CD4-positive, alpha-beta T cell (primary cell): ENCODE measurements at regions not wholly inside any gene's neighbourhood (a gene's known extent, or its start where the extent isn't known, plus 50 kb on each side); places are given as distances from the start of the nearest gene placed in this dataset.

ENCODE experiments used
- ATAC-seq: fragments of 200-7000 bp; cut with Tn5 transposase; one replicate; pipeline ENCODE4 v1.10.0; 2022; ENCODE audit warnings: mild to moderate bottlenecking; ENCODE audit not compliant: poor library complexity
- CTCF ChIA-PET: fragments of 350-600 bp; sonication (Branson Sonifier 250); formaldehyde crosslinking; loops from one replicate; lab custom pipeline; 2021; ENCODE audit warnings: antibody characterized with exemption, inconsistent platforms; lab: Charles Lee
- POLR2A ChIA-PET: fragments of 350-600 bp; sonication (Branson Sonifier 250); formaldehyde crosslinking; loops from one replicate; lab custom pipeline; 2021; ENCODE audit warnings: antibody characterized with exemption, inconsistent platforms; lab: Charles Lee
- DNase-seq, 14 experiments: peaks; one replicate each; pipeline ENCODE4 v3.0.0-alpha.2; 2013 to 2020; ENCODE audit warnings: mixed read lengths in 2 of 14
- H3K27ac ChIP-seq, 2 donors: one replicate each; pipeline versions ENCODE4 v1.5.1 to v1.7.0; 2013; ENCODE audit warnings: low read length in 2 of 2, low read depth in 1 of 2, mild to moderate bottlenecking in 1 of 2
- H3K27me3 ChIP-seq, 2 experiments: 1 replicate in 1 of 2; 2 replicates in 1 of 2; pipeline versions ENCODE4 v1.6.1 to v1.7.0; 2013; ENCODE audit warnings: low read length in 2 of 2, control low read depth in 1 of 2, mild to moderate bottlenecking in 1 of 2, moderate library complexity in 1 of 2; ENCODE audit not compliant: insufficient read depth in 2 of 2, control insufficient read depth in 1 of 2
- H3K36me3 ChIP-seq: one replicate; pipeline ENCODE4 v1.6.1; 2013; ENCODE audit warnings: low read length, control low read depth; ENCODE audit not compliant: insufficient read depth
- H3K4me1 ChIP-seq: one replicate; pipeline ENCODE4 v1.6.1; 2013; ENCODE audit warnings: low read length, control low read depth; ENCODE audit not compliant: insufficient read depth
- H3K4me3 ChIP-seq: one replicate; pipeline ENCODE4 v1.5.1; 2013; ENCODE audit warnings: mild to moderate bottlenecking, low read length, moderate library complexity
- H3K9me3 ChIP-seq, 2 experiments: 1 replicate in 1 of 2; 2 replicates in 1 of 2; pipeline versions ENCODE4 v1.6.1 to v1.7.0; 2013; ENCODE audit warnings: low read length in 2 of 2, mild to moderate bottlenecking in 2 of 2, control low read depth in 1 of 2, moderate library complexity in 1 of 2; ENCODE audit not compliant: control insufficient read depth in 1 of 2, insufficient read depth in 1 of 2
- H3K27ac Mint-ChIP-seq: one replicate; pipeline ENCODE4 v1.8.0; 2020; ENCODE audit warnings: mixed read lengths
- H3K27me3 Mint-ChIP-seq: one replicate; pipeline ENCODE4 v1.8.0; 2021; ENCODE audit warnings: mixed read lengths
- H3K36me3 Mint-ChIP-seq: one replicate; pipeline ENCODE4 v1.8.0; 2021; ENCODE audit warnings: low read depth, mixed read lengths
- H3K4me1 Mint-ChIP-seq: one replicate; pipeline ENCODE4 v1.8.0; 2021; ENCODE audit warnings: low read depth, mixed read lengths
- H3K4me3 Mint-ChIP-seq: one replicate; pipeline ENCODE4 v1.8.0; 2020; ENCODE audit warnings: mild to moderate bottlenecking, mixed read lengths
- H3K9me3 Mint-ChIP-seq: one replicate; pipeline ENCODE4 v1.8.0; 2020; ENCODE audit warnings: mixed read lengths
- intact Hi-C, 2 experiments: fragments of 100-400 bp; cut with DNase I in 1 of 2; cut with micrococcal nuclease in 1 of 2; formaldehyde crosslinking; loops; one replicate each; pipeline versions ENCODE4 v1.15.1 to v1.9.0; 2023 to 2025; cut with DNase I, micrococcal nuclease
- TF ChIP-seq, protein P1 (sequence below): fragments of 200-600 bp; IDR thresholded peaks from one replicate; pipeline ENCODE4 v1.8.0; 2022; ENCODE audit warnings: antibody characterized with exemption, mild to moderate bottlenecking

- Histone ChIP-seq H3K4me3 (no peak overlapping the region), H3K4me1 (no peaks in the 10 kb centered on the region), H3K36me3 (no peaks in the 10 kb centered on the region), H3K27me3 (no peaks in the 10 kb centered on the region), H3K9me3 (peaks cover 0 to 6% of the 10 kb centered on the region in 2 experiments), H3K27ac (no peak overlapping the region)
- Mint-ChIP-seq H3K4me1 (no peaks in the 10 kb centered on the region), H3K27ac (no peak overlapping the region), H3K27me3 (peaks cover 4% of the 10 kb centered on the region), H3K4me3 (no peak overlapping the region), H3K9me3 (no peaks in the 10 kb centered on the region), H3K36me3 (no peaks in the 10 kb centered on the region)
- DNase-seq (no peak), ATAC-seq (no peak)
- ChIA-PET CTCF (no interaction called here), POLR2A (no interaction called here)
- TF ChIP-seq, protein P1, sequence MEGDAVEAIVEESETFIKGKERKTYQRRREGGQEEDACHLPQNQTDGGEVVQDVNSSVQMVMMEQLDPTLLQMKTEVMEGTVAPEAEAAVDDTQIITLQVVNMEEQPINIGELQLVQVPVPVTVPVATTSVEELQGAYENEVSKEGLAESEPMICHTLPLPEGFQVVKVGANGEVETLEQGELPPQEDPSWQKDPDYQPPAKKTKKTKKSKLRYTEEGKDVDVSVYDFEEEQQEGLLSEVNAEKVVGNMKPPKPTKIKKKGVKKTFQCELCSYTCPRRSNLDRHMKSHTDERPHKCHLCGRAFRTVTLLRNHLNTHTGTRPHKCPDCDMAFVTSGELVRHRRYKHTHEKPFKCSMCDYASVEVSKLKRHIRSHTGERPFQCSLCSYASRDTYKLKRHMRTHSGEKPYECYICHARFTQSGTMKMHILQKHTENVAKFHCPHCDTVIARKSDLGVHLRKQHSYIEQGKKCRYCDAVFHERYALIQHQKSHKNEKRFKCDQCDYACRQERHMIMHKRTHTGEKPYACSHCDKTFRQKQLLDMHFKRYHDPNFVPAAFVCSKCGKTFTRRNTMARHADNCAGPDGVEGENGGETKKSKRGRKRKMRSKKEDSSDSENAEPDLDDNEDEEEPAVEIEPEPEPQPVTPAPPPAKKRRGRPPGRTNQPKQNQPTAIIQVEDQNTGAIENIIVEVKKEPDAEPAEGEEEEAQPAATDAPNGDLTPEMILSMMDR: no peak
- intact Hi-C loops: no loop called here
Measured at GRCh38 chr12:127060310-127060847, 1206.6 kb upstream of the TMEM132C start.

DNA sequence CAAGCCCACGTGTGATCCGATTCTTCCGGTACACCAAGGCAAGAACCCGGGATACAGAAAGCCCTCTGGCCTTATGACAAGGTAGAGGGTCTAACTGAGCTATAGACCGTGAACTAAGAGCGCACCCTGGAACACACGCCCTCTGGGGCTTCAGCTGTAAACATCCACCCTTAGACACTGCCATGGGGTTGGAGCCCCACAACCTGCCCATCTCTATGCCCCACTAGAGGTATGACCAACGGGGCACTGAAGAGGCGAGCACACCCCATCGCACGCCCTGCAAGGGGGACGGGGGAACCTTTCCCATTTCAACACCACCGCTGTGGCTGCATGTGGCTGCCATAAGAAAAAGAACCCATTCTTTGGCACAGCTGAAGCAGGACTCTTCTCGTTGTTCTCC is 1206.0 kb upstream of the TMEM132C start:
- no peak for ATAC-seq
- Histone ChIP-seq H3K27ac (no peak overlapping the region), H3K9me3 (peaks cover 0 to 6% of the 10 kb centered on the region in 2 experiments), H3K4me1 (no peaks in the 10 kb centered on the region), H3K27me3 (no peaks in the 10 kb centered on the region), H3K36me3 (no peaks in the 10 kb centered on the region), H3K4me3 (no peak overlapping the region)
- H3K4me3 Mint-ChIP-seq: no peak overlapping the region
- intact Hi-C loops: no loop called here
- no peak overlapping the region for H3K27ac Mint-ChIP-seq
- POLR2A ChIA-PET: no interaction called here
- H3K36me3 Mint-ChIP-seq: no peaks in the 10 kb centered on the region
- TF ChIP-seq, protein P1: no peak
- peaks cover 4% of the 10 kb centered on the region for H3K27me3 Mint-ChIP-seq
- DNase-seq: no peak
- CTCF ChIA-PET: no interaction called here
- H3K4me1 Mint-ChIP-seq: no peaks in the 10 kb centered on the region
- no peaks in the 10 kb centered on the region for H3K9me3 Mint-ChIP-seq

- H3K27ac ChIP-seq: no peak overlapping the region
- POLR2A ChIA-PET: no interaction called here
- DNase-seq: no peak
- no peak overlapping the region for H3K4me3 ChIP-seq
- H3K27me3 Mint-ChIP-seq: peaks cover 4% of the 10 kb centered on the region
- H3K27ac Mint-ChIP-seq: no peak overlapping the region
- H3K4me3 Mint-ChIP-seq: no peak overlapping the region
- ATAC-seq: no peak
- CTCF ChIA-PET: no interaction called here
- H3K4me1 Mint-ChIP-seq: no peaks in the 10 kb centered on the region
- peaks cover 0 to 6% of the 10 kb centered on the region in 2 experiments for H3K9me3 ChIP-seq
- H3K36me3 Mint-ChIP-seq: no peaks in the 10 kb centered on the region
- H3K36me3 ChIP-seq: no peaks in the 10 kb centered on the region
- intact Hi-C loops: no loop called here
- H3K4me1 ChIP-seq: no peaks in the 10 kb centered on the region
- TF ChIP-seq, protein P1: no peak
- no peaks in the 10 kb centered on the region for H3K27me3 ChIP-seq
- H3K9me3 Mint-ChIP-seq: no peaks in the 10 kb centered on the region
Measured at GRCh38 chr12:127063339-127064072, 1203.5 kb upstream of the TMEM132C start.
